Activated CD4-positive, alpha-beta T cell treated with anti-CD3 and anti-CD28 coated beads, Interleukin-2, amount 10 ng/mL, durations not matched to agents 24 days and 14 days (primary cell): ENCODE measurements at regions not wholly inside any gene's neighbourhood (a gene's known extent, or its start where the extent isn't known, plus 50 kb on each side); places are given as distances from the start of the nearest gene placed in this dataset.

Experiments
- DNase-seq: peaks from one replicate; pipeline ENCODE4 v3.0.0; 2022
- H3K27ac Mint-ChIP-seq: one replicate; pipeline ENCODE4 v1.8.0; 2022; ENCODE audit warnings: mild to moderate bottlenecking, mixed read lengths
- H3K27me3 Mint-ChIP-seq: one replicate; pipeline ENCODE4 v1.8.0; 2022; ENCODE audit warnings: mixed read lengths
- H3K36me3 Mint-ChIP-seq: one replicate; pipeline ENCODE4 v1.8.0; 2022; ENCODE audit warnings: low read depth, mild to moderate bottlenecking, mixed read lengths
- H3K4me1 Mint-ChIP-seq: one replicate; pipeline ENCODE4 v1.8.0; 2021; ENCODE audit warnings: mixed read lengths
- H3K4me3 Mint-ChIP-seq: one replicate; pipeline ENCODE4 v1.8.0; 2022; ENCODE audit warnings: mild to moderate bottlenecking, moderate library complexity, mixed read lengths
- H3K9me3 Mint-ChIP-seq: one replicate; pipeline ENCODE4 v1.8.0; 2021; ENCODE audit warnings: mixed read lengths
- intact Hi-C: fragments of 100-400 bp; cut with micrococcal nuclease; formaldehyde crosslinking; loops from one replicate; pipeline ENCODE4 v1.15.1; 2023

DNA sequence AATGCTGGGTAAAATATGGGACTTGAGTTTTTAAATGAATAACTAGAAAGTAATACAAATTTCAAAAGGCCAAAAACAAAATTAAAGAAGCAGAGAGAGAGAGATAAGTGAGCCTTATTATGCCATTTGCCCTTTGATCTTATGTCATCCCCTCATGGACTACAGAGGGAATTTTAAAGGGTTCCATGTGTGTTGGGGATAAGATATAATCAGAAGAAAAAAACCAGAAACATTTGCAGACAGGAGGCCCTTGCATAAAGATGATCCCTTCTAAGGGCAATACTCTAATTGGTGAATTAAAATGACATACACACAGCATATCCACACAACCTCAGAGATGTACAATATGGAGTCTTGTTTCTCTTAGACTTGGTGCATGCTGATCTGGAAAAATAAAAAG, 406.6 kb upstream of the LARGE1 start:
- Mint-ChIP-seq H3K36me3 (no peaks in the 10 kb centered on the region), H3K27me3 (no peaks in the 10 kb centered on the region), H3K27ac (no peak overlapping the region), H3K4me3 (no peak overlapping the region), H3K9me3 (peaks cover 3% of the 10 kb centered on the region), H3K4me1 (no peaks in the 10 kb centered on the region)
- no peak for DNase-seq
- intact Hi-C loops, result no loop called here

DNA sequence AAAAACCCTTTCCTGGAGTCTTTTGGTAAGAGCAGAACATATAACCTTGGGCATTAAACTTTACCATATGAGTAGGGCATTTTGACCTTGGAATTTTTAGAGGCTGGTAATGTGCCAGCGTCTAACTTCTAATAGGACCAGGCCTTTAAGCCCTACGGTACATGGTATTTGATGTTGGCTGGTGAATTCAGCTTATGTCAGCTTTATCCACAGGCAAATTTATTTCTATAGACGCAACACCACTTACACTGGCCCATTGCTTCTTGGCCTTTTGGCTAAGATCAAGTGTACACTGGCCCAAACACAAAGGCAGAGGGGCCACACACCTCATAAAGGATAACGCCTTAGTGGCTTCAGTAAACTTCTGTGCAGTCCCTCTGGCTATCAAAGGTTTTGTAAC, 410.2 kb upstream of the LARGE1 start:
- no peak for DNase-seq
- intact Hi-C loops, result no loop called here
- Mint-ChIP-seq H3K36me3 (no peaks in the 10 kb centered on the region), H3K4me3 (no peak overlapping the region), H3K4me1 (no peaks in the 10 kb centered on the region), H3K27me3 (no peaks in the 10 kb centered on the region), H3K27ac (no peak overlapping the region), H3K9me3 (peaks cover 7% of the 10 kb centered on the region)

DNA sequence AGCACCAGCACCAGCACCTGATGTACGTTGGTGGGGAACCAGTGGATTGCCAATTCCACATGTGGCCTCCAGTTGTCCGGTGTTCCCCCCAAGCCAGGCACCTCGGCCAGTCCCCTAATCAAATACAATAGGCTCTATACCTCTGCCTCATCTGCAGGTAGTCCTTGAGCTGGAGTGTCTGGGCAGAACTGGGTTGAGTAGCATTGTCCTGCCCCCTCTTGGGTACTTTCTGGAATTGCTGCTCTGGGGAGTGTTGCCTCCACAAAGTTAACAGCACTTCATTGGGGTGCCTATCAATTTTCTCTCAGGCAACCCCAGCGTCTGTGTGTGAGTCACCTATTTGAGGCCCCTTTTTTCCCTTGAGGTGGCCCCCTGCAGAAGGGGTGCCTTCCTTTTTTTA, 413.0 kb upstream of the LARGE1 start:
- no peaks in the 10 kb centered on the region for H3K27me3 Mint-ChIP-seq
- intact Hi-C loops, result no loop called here
- DNase-seq, result no peak
- no peak overlapping the region for H3K27ac Mint-ChIP-seq
- H3K9me3 Mint-ChIP-seq, result peaks cover 14% of the 10 kb centered on the region
- no peaks in the 10 kb centered on the region for H3K4me1 Mint-ChIP-seq
- no peak overlapping the region for H3K4me3 Mint-ChIP-seq
- H3K36me3 Mint-ChIP-seq, result no peaks in the 10 kb centered on the region

DNA sequence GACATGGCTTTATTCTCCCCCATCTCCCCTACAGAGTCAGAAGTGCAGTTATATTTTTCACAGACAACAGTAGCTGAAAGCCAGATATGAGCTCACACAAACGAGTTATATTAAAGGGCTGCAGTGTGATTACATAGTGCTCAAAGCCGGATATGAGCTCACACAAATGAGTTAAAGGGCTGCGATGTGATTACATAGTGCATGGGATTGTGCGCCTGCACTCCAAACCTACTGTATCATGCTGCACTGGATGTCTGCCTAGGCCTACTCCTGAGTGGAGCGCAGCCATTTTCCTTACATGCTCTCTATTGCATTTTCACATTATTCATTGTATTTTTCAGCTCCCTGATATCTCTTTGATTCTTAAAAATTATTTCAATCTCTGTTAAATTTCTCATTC, 414.6 kb upstream of the LARGE1 start:
- Mint-ChIP-seq H3K27ac (no peak overlapping the region), H3K9me3 (peaks cover 11% of the 10 kb centered on the region), H3K36me3 (no peaks in the 10 kb centered on the region), H3K4me3 (no peak overlapping the region), H3K27me3 (no peaks in the 10 kb centered on the region), H3K4me1 (no peaks in the 10 kb centered on the region)
- intact Hi-C loops, result no loop called here
- no peak for DNase-seq

DNA sequence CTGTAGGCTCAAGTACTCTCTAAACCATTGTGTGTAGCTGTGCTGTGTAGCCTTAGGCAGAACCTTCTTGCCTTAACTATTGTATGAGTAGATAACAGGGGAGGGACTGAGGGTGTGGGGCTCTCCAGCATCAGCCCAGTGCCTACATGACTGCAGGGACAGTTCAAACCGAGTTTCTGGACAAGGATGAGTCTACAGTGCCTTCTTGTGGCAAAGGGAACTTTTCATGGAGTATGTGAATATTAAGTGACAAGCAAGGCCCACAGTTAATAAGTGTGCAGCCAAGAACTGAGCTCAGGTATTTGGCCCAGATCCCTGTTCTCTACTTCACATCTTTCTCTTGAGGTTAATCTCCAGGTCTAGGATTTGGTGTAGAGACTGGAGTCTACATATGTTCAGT, 424.4 kb upstream of the LARGE1 start:
- H3K4me1 Mint-ChIP-seq, result no peaks in the 10 kb centered on the region
- H3K9me3 Mint-ChIP-seq, result no peaks in the 10 kb centered on the region
- H3K27me3 Mint-ChIP-seq, result no peaks in the 10 kb centered on the region
- no peak for DNase-seq
- H3K36me3 Mint-ChIP-seq, result no peaks in the 10 kb centered on the region
- intact Hi-C loops, result no loop called here
- H3K4me3 Mint-ChIP-seq, result no peak overlapping the region
- no peak overlapping the region for H3K27ac Mint-ChIP-seq

DNA sequence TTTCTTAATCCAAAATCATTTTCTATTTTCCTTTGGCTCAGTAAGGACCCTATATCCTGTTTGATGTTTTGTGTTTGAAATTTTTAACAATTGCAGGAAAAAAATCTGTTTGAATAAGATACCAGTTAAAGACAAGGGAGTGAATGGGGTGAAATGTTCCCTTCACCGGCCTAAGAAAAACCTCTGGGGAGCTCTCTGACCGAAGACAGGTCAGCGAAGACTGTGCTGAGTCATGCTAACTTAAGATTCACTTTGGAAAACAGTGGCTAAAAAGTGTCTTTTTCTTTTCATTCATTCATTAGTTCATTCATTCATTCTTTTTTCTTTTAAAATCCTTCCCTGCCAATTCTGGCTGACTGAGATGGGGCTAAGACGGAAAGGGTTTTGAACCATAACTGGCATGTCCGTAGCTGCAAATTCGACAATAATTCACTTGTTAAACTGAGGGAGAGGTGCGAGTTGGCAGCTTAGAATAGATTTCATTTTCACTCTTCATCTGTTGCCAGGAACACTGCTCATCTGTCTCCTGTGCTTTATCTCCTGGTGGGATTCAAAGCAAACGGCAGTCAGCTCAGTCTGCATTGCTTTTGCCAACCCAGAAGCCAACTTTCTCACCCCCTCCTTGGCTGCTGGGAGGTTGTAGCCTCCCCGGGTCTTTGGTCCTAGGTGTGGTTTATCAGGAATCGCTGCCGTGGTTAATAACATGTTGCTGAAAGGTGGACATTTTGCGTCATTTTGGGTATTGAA, 434.0 kb upstream of the LARGE1 start:
- Mint-ChIP-seq H3K4me3 (no peak overlapping the region), H3K27ac (no peak overlapping the region), H3K4me1 (no peaks in the 10 kb centered on the region), H3K9me3 (no peaks in the 10 kb centered on the region), H3K27me3 (no peaks in the 10 kb centered on the region), H3K36me3 (no peaks in the 10 kb centered on the region)
- intact Hi-C loops, result no loop called here
- no peak for DNase-seq

DNA sequence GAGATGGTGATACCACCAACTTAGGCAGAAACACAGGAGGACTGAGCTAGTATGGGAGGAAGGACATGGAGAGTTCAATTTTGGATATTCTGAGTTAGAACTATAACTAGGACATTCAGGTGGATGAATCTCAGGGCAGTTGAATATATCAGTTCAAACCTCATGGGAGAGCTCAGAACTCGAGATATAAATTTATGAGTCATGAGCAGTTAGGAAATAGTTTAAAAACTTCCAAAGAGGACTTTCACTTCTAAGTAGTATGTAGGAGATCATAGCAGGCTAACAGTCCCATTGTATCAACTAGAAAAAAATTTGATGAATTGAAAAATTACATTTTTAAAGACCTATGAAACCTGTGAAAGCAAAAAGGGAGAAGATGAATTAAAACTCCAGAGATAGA, 436.2 kb upstream of the LARGE1 start:
- no peaks in the 10 kb centered on the region for H3K9me3 Mint-ChIP-seq
- no peaks in the 10 kb centered on the region for H3K4me1 Mint-ChIP-seq
- intact Hi-C loops, result no loop called here
- H3K36me3 Mint-ChIP-seq, result no peaks in the 10 kb centered on the region
- no peak overlapping the region for H3K27ac Mint-ChIP-seq
- no peaks in the 10 kb centered on the region for H3K27me3 Mint-ChIP-seq
- DNase-seq, result no peak
- H3K4me3 Mint-ChIP-seq, result no peak overlapping the region

DNA sequence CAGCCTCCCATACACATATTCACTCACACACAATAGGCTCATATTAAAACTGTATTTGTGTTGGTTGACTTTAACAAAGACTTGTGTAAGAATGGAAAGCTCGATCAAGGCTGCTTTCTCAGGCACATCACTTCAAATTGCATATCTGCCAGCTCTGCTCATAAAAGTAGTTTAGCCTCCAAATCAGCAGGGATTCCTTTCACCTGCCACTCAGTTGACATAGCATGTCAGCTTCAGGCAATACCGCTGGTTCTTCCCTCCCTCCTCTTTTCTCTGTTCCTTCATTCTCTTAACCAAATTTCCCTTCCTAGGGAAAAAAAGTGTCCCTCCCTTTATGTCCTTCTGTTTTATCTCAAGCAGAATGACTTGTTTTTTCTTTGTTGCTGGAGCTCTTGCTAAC, 450.4 kb upstream of the LARGE1 start:
- Mint-ChIP-seq H3K36me3 (no peaks in the 10 kb centered on the region), H3K4me1 (no peaks in the 10 kb centered on the region), H3K27me3 (no peaks in the 10 kb centered on the region), H3K27ac (no peak overlapping the region), H3K4me3 (no peak overlapping the region), H3K9me3 (peaks cover 9% of the 10 kb centered on the region)
- intact Hi-C loops, result no loop called here
- DNase-seq, result no peak

DNA sequence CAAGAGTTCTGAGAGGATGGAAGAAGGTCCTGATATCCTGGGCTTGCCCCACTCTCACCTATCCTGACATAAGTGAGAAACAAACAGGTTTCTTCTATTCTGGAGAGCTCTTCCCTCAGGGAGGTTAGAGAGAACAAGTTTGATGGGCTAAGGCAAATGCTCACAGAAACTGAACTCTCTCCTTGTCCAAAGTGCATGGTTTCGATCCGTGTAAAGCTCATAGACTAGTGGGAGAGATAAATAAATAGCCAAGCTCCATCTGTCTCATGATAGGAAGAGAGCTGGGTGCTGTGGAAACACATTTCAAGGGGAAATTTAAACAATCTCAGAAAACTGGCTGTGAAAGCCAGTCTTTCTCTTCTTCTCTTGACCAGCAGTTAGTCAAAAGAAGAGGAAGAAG, 459.5 kb upstream of the LARGE1 start:
- Mint-ChIP-seq H3K4me1 (no peaks in the 10 kb centered on the region), H3K4me3 (no peak overlapping the region), H3K27ac (no peak overlapping the region), H3K9me3 (no peaks in the 10 kb centered on the region), H3K36me3 (no peaks in the 10 kb centered on the region), H3K27me3 (no peaks in the 10 kb centered on the region)
- intact Hi-C loops, result no loop called here
- no peak for DNase-seq

DNA sequence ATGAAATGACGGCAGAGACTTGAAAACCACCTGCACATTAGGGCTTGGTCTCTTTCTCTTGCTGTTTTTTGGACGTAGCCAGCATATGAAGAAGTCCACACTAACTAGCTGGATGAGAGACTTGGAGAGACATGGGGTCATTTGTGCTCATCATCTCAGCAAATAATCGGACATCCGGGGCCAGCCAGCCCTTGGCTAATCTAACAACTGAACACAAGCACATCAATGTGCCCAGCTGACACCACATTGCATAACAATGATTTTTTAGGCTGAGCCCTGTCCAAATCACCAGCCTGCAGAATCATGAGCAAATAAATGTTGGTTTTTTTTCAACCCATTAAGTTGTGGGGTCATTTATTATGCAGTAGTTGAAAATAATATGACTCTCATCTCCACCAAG, 460.3 kb upstream of the LARGE1 start:
- intact Hi-C loops, result no loop called here
- Mint-ChIP-seq H3K36me3 (no peaks in the 10 kb centered on the region), H3K9me3 (no peaks in the 10 kb centered on the region), H3K4me3 (no peak overlapping the region), H3K4me1 (no peaks in the 10 kb centered on the region), H3K27ac (no peak overlapping the region), H3K27me3 (no peaks in the 10 kb centered on the region)
- DNase-seq, result no peak

DNA sequence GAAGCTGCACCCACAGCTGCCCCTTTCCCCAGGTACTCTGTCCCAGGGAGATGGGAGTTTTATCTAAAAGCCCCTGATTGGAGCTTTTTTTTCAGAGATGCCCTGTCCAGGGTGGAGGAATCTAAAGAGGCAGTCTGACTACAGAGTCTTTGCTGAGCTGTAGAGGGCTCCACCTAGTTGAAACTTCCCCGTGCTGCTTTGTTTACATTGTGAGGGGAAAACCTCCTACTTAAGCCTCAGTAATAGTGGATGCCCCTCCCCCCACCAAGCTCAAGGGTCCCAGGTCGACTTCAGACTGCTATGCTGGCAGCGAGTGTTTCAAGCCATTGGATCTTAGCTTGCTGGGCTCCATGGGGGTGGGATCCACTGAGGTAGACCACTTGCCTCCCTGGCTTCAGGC, 470.1 kb upstream of the LARGE1 start:
- no peaks in the 10 kb centered on the region for H3K36me3 Mint-ChIP-seq
- no peak overlapping the region for H3K4me3 Mint-ChIP-seq
- no peak for DNase-seq
- no peak overlapping the region for H3K27ac Mint-ChIP-seq
- intact Hi-C loops, result no loop called here
- H3K9me3 Mint-ChIP-seq, result peaks cover 31% of the 10 kb centered on the region
- no peaks in the 10 kb centered on the region for H3K27me3 Mint-ChIP-seq
- H3K4me1 Mint-ChIP-seq, result no peaks in the 10 kb centered on the region

DNA sequence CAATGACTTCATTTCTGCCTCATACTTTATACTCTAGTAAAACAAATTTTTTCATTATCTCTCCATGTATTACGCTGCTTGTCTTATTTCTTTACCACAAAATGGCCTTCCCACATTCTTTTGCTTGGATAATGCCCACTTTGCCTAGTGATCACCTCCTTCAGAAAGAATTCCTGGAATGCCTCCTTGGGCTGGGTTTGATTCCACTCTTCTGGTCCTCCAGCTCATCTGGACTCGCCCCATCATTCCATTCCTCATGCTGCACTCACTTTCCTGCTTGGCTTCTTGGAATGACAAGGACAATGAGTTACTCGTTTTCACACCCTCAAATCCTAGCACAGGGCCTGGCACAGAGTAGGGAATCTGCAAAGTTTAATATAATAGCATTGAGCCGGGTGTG, 475.1 kb upstream of the LARGE1 start:
- no peaks in the 10 kb centered on the region for H3K27me3 Mint-ChIP-seq
- no peaks in the 10 kb centered on the region for H3K4me1 Mint-ChIP-seq
- intact Hi-C loops, result no loop called here
- DNase-seq, result no peak
- H3K27ac Mint-ChIP-seq, result no peak overlapping the region
- H3K9me3 Mint-ChIP-seq, result peaks cover 12% of the 10 kb centered on the region
- H3K36me3 Mint-ChIP-seq, result no peaks in the 10 kb centered on the region
- H3K4me3 Mint-ChIP-seq, result no peak overlapping the region

DNA sequence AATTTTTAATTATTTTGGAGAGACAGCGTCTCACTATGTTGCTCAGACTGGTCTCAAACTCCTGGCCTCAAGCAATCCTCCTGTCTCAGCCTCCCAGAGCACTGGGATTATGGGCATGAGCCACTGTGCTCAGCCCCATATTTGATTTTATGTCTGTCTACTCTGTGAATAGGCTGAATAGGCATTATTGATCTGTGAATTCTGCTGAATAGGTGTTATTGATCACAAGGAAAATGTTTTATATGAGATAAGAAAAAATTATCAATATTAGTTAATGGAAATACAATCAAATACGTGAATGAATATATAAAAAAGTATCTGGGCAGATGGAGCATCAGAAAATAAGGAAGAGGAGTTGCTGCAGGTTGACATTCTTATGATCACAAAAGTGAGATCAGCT, 483.4 kb upstream of the LARGE1 start:
- Mint-ChIP-seq H3K9me3 (peaks cover 8% of the 10 kb centered on the region), H3K27ac (no peak overlapping the region), H3K4me1 (no peaks in the 10 kb centered on the region), H3K27me3 (no peaks in the 10 kb centered on the region), H3K36me3 (no peaks in the 10 kb centered on the region), H3K4me3 (no peak overlapping the region)
- intact Hi-C loops, result no loop called here
- no peak for DNase-seq

DNA sequence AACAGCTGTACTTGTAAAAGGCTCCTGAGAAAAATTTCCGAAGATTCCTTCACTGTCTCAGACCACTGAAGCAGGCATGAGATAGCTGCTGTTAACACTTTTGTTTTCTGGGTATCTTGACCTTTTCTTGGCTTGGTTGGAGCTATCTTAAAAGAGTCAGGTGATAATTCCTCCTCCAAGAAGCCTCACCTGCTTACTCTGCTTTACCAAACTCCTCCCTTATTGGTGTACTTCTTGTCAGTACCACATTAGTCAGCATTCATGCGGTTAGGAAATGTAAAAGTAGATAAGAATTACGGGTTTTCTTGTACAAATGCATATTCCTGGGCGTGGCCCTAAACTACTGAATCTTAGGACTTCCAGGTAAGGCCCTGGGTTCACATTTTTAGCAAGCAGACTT, 489.8 kb upstream of the LARGE1 start:
- Mint-ChIP-seq H3K27ac (no peak overlapping the region), H3K36me3 (no peaks in the 10 kb centered on the region), H3K27me3 (no peaks in the 10 kb centered on the region), H3K9me3 (peaks cover 5% of the 10 kb centered on the region), H3K4me1 (no peaks in the 10 kb centered on the region), H3K4me3 (no peak overlapping the region)
- no peak for DNase-seq
- intact Hi-C loops, result no loop called here
